WTC11 (cell line): ENCODE measurements at regions not wholly inside any gene's neighbourhood (a gene's known extent, or its start where the extent isn't known, plus 50 kb on each side); places are given as distances from the start of the nearest gene placed in this dataset.
"Not testable (repeated sequence)": the region's sequence is repeated elsewhere in the genome, so short reads cannot be mapped to it uniquely, and the experiment has no call there.

Source experiments
- ATAC-seq: fragments of 200-7000 bp; cut with Tn5 transposase; 2 replicates; pipeline ENCODE4 v1.10.0; 2021; ENCODE audit warnings: mild to moderate bottlenecking, moderate library complexity
- CTCF ChIA-PET: fragments of 300-600 bp; sonication (Branson Sonifier 250); formaldehyde crosslinking; loops from one replicate; lab custom pipeline; 2021; ENCODE audit warnings: antibody characterized with exemption; lab: Charles Lee
- POLR2A ChIA-PET: fragments of 350-600 bp; sonication (Branson Sonifier 250); formaldehyde crosslinking; loops from one replicate; lab custom pipeline; 2021; ENCODE audit warnings: antibody characterized with exemption; lab: Charles Lee
- DNase-seq: peaks from one replicate; pipeline ENCODE4 v3.0.0; 2021; ENCODE audit warnings: low spot score
- H3K27ac Mint-ChIP-seq: 2 replicates; pipeline ENCODE4 v1.8.0; 2021; ENCODE audit warnings: mixed read lengths
- H3K27me3 Mint-ChIP-seq: 2 replicates; pipeline ENCODE4 v1.8.0; 2021; ENCODE audit warnings: low read depth, mild to moderate bottlenecking, moderate library complexity, mixed read lengths
- H3K36me3 Mint-ChIP-seq: 2 replicates; pipeline ENCODE4 v1.8.0; 2021; ENCODE audit warnings: mixed read lengths
- H3K4me1 Mint-ChIP-seq: 2 replicates; pipeline ENCODE4 v1.8.0; 2022; ENCODE audit warnings: mixed read lengths
- H3K4me3 Mint-ChIP-seq: 2 replicates; pipeline ENCODE4 v1.8.0; 2021; ENCODE audit warnings: mild to moderate bottlenecking, moderate library complexity, mixed read lengths
- H3K9me3 Mint-ChIP-seq: 2 replicates; pipeline ENCODE4 v1.8.0; 2021; ENCODE audit warnings: mixed read lengths
- CBFB ChIP-seq: sonication (generic); formaldehyde crosslinking; IDR thresholded peaks from 2 replicates; pipeline ENCODE4 v1.8.1; 2022; ENCODE audit warnings: mild to moderate bottlenecking, low read depth, missing genetic modification reagents
- ETV6 ChIP-seq: sonication (generic); formaldehyde crosslinking; IDR thresholded peaks from 2 replicates; pipeline ENCODE4 v1.8.1; 2022; ENCODE audit warnings: mild to moderate bottlenecking, missing genetic modification reagents
- FOXK1 ChIP-seq: sonication (generic); formaldehyde crosslinking; IDR thresholded peaks from 2 replicates; pipeline ENCODE4 v1.8.0; 2022; ENCODE audit warnings: mild to moderate bottlenecking, moderate library complexity, missing genetic modification reagents
- GABPB1 ChIP-seq: sonication (generic); formaldehyde crosslinking; IDR thresholded peaks from 2 replicates; pipeline ENCODE4 v1.8.1; 2023; ENCODE audit warnings: mild to moderate bottlenecking, missing genetic modification reagents
- GTF2I ChIP-seq: fragments of 250-450 bp; sonication (Bioruptor Pico); conservative IDR thresholded peaks from 2 replicates; pipeline ENCODE4 v1.4.0; 2021; ENCODE audit warnings: mild to moderate bottlenecking
- HMGA2 ChIP-seq: fragments of 250-450 bp; sonication (Bioruptor Pico); IDR thresholded peaks from 2 replicates; pipeline ENCODE4 v1.4.0; 2021; ENCODE audit warnings: mild to moderate bottlenecking, moderate library complexity
- IRF2 ChIP-seq: sonication (generic); formaldehyde crosslinking; IDR thresholded peaks from 2 replicates; pipeline ENCODE4 v1.8.0; 2022; ENCODE audit warnings: low read depth, missing genetic modification reagents, borderline replicate concordance
- JAZF1 ChIP-seq: fragments of 250-450 bp; sonication (Bioruptor Pico); IDR thresholded peaks from 2 replicates; pipeline ENCODE4 v1.9.0; 2021; ENCODE audit warnings: moderate library complexity, mild to moderate bottlenecking, inconsistent platforms
- MYBL2 ChIP-seq: sonication (generic); formaldehyde crosslinking; IDR thresholded peaks from 2 replicates; pipeline ENCODE4 v1.8.1; 2023; ENCODE audit warnings: mild to moderate bottlenecking, moderate library complexity, missing genetic modification reagents
- NFATC4 ChIP-seq: fragments of 250-450 bp; sonication (Bioruptor Pico); IDR thresholded peaks from 2 replicates; pipeline ENCODE4 v1.9.0; 2021; ENCODE audit warnings: mild to moderate bottlenecking
- NFE2L1 ChIP-seq: sonication (generic); formaldehyde crosslinking; IDR thresholded peaks from 2 replicates; pipeline ENCODE4 v1.8.1; 2023; ENCODE audit warnings: missing genetic modification reagents
- NR3C1 ChIP-seq: sonication (generic); formaldehyde crosslinking; conservative IDR thresholded peaks from 2 replicates; pipeline ENCODE4 v1.8.1; 2023; ENCODE audit warnings: low read depth, mild to moderate bottlenecking, missing genetic modification reagents
- PREB ChIP-seq: sonication (generic); formaldehyde crosslinking; IDR thresholded peaks from 2 replicates; pipeline ENCODE4 v1.8.1; 2022; ENCODE audit warnings: mild to moderate bottlenecking, missing genetic modification reagents, moderate library complexity, borderline replicate concordance
- RELA ChIP-seq: sonication (generic); formaldehyde crosslinking; IDR thresholded peaks from 2 replicates; pipeline ENCODE4 v1.8.1; 2022; ENCODE audit warnings: missing genetic modification reagents, mild to moderate bottlenecking, borderline replicate concordance
- SMAD4 ChIP-seq: sonication (generic); formaldehyde crosslinking; IDR thresholded peaks from 2 replicates; pipeline ENCODE4 v1.8.0; 2022; ENCODE audit warnings: mild to moderate bottlenecking, missing genetic modification reagents
- SP1 ChIP-seq: sonication (generic); formaldehyde crosslinking; conservative IDR thresholded peaks from 2 replicates; pipeline ENCODE4 v1.8.1; 2022; ENCODE audit warnings: missing genetic modification reagents
- TP53 ChIP-seq: sonication (generic); formaldehyde crosslinking; IDR thresholded peaks from 2 replicates; pipeline ENCODE4 v1.8.1; 2023; ENCODE audit warnings: mild to moderate bottlenecking, missing genetic modification reagents
- ZNF232 ChIP-seq: sonication (generic); formaldehyde crosslinking; IDR thresholded peaks from 2 replicates; pipeline ENCODE4 v1.8.0; 2022; ENCODE audit warnings: mild to moderate bottlenecking, missing genetic modification reagents
- ZNF423 ChIP-seq: fragments of 250-450 bp; sonication (Bioruptor Pico); IDR thresholded peaks from 2 replicates; pipeline ENCODE4 v2.1.2; 2022; ENCODE audit warnings: mild to moderate bottlenecking, moderate library complexity
- TF ChIP-seq, protein P1 (sequence below): fragments of 250-450 bp; sonication (Bioruptor Pico); IDR thresholded peaks from 2 replicates; pipeline ENCODE4 v1.9.0; 2021; ENCODE audit warnings: mild to moderate bottlenecking
- TF ChIP-seq, protein P2 (sequence below): fragments of 250-450 bp; sonication (Bioruptor Pico); IDR thresholded peaks from 2 replicates; pipeline ENCODE4 v1.9.0; 2021; ENCODE audit warnings: moderate library complexity, mild to moderate bottlenecking, inconsistent platforms, borderline replicate concordance
- TF ChIP-seq, protein P3 (sequence below): sonication (generic); formaldehyde crosslinking; IDR thresholded peaks from 2 replicates; pipeline ENCODE4 v1.8.1; 2023; ENCODE audit warnings: mild to moderate bottlenecking, moderate library complexity, missing genetic modification reagents

DNA sequence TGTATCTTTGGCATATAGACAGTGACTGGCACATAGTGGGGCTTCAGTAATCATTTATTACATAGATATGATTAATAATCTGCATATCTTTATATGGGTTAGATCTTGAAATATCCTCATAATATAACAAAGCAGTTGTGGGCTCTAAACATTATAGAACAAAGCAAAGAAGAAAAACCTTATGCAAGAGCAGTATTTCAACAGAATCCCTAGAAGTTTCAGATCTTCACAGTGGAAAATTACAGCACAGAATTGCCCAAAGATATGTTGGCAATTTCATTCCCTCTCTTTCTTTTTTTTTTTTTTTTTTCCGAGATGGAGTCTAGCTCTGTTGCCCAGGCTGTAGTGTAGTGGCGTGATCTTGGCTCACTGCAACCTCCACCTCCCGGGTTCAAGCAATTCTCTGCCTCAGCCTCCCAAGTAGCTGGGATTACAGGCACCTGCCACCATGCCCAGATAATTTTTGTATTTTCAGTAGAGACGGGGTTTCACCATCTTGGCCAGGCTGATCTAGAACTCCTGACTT lies 56.9 kb upstream of the PTPN12 start:
- H3K4me3 Mint-ChIP-seq, DNase-seq, CTCF ChIA-PET, H3K27ac Mint-ChIP-seq, H3K9me3 Mint-ChIP-seq, H3K27me3 Mint-ChIP-seq, H3K36me3 Mint-ChIP-seq, ATAC-seq: not testable (repeated sequence)
- POLR2A ChIA-PET, result interaction anchor here (0.6 kb wide), 1 partner anchor 66 kb away, joined by 3 read pairs; no protein-coding TSS in a partner anchor
- H3K4me1 Mint-ChIP-seq, result peaks cover 14% of the 10 kb centered on the region
- TF ChIP-seq GABPB1, result peak; percentile 42

DNA sequence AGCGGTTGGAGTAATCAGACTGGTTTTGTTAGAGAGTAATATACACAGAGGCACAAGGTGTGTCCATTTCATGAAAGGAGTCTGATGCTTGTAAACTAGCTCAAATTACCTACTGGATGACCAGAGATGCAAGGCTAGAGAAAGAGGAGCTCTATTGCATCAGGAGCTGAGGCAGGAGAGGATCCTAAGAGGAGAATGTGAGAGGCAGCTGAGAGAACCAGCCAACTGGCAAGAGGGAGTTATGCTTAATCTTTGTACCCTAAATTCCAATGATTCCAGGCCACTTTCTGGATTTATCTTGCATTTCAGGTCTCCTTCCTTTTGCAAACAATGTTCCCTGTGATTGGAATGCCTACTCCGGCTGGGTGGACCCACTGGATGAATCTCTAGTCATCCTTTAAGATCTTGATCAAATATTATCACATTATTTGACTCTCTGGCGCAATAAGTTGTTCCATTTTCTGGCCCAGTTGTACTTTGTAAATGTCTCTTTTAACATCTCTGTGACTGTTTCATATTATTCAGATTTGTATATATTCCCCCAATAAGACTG lies 57.5 kb upstream of the PTPN12 start:
- Mint-ChIP-seq H3K27me3 (no peaks in the 10 kb centered on the region), H3K27ac (no peak overlapping the region), H3K9me3 (no peaks in the 10 kb centered on the region), H3K36me3 (no peaks in the 10 kb centered on the region), H3K4me1 (peaks cover 14% of the 10 kb centered on the region), H3K4me3 (no peak overlapping the region)
- POLR2A ChIA-PET, result no interaction called here
- no peak for TF ChIP-seq PREB (CRISPR knock-in tag)
- peak; percentile 91 for TF ChIP-seq GABPB1
- ATAC-seq (no peak), DNase-seq (no peak)
- CTCF ChIA-PET, result no interaction called here

DNA sequence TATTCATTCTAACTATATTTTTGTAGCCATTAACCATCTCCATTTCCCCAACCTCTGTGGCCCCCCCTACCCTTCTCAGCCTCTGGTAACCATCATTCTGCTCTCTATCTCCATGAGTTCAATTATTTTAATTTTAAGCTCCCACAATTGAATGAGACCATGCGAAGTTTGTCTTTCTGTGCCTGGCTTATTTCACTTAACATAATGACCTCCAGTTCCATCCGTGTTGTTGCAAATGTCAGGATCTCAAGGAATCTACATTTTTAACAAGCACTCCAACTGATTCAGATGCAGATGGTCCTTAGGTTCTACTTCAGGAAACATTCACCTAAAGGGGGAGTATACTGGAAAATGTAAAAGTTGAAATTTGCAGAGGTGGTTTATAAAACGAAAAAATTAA lies 60.2 kb upstream of the PTPN12 start:
- H3K4me3 Mint-ChIP-seq, result no peak overlapping the region
- ChIA-PET POLR2A (no interaction called here), CTCF (no interaction called here)
- no peaks in the 10 kb centered on the region for H3K27me3 Mint-ChIP-seq
- TF ChIP-seq NFATC4 (CRISPR knock-in tag), result no peak
- no peak for TF ChIP-seq MYBL2 (CRISPR knock-in tag)
- no peak for TF ChIP-seq SP1 (CRISPR knock-in tag)
- TF ChIP-seq ETV6 (CRISPR knock-in tag), result no peak
- no peak for TF ChIP-seq IRF2 (CRISPR knock-in tag)
- no peak for TF ChIP-seq HMGA2 (CRISPR knock-in tag)
- TF ChIP-seq NFE2L1, result no peak
- no peak for TF ChIP-seq TP53 (CRISPR knock-in tag)
- no peak for TF ChIP-seq GTF2I
- no peak for TF ChIP-seq FOXK1
- TF ChIP-seq, protein P1, sequence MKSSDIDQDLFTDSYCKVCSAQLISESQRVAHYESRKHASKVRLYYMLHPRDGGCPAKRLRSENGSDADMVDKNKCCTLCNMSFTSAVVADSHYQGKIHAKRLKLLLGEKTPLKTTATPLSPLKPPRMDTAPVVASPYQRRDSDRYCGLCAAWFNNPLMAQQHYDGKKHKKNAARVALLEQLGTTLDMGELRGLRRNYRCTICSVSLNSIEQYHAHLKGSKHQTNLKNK (CRISPR knock-in tag), result no peak
- TF ChIP-seq ZNF423 (CRISPR knock-in tag), result no peak
- no peak for TF ChIP-seq RELA (CRISPR knock-in tag)
- TF ChIP-seq SMAD4, result no peak
- TF ChIP-seq NR3C1 (CRISPR knock-in tag), result no peak
- TF ChIP-seq, protein P2, sequence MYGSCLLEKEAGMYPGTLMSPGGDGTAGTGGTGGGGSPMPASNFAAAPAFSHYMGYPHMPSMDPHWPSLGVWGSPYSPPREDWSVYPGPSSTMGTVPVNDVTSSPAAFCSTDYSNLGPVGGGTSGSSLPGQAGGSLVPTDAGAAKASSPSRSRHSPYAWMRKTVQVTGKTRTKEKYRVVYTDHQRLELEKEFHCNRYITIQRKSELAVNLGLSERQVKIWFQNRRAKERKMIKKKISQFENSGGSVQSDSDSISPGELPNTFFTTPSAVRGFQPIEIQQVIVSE (CRISPR knock-in tag), result no peak
- TF ChIP-seq, protein P3, sequence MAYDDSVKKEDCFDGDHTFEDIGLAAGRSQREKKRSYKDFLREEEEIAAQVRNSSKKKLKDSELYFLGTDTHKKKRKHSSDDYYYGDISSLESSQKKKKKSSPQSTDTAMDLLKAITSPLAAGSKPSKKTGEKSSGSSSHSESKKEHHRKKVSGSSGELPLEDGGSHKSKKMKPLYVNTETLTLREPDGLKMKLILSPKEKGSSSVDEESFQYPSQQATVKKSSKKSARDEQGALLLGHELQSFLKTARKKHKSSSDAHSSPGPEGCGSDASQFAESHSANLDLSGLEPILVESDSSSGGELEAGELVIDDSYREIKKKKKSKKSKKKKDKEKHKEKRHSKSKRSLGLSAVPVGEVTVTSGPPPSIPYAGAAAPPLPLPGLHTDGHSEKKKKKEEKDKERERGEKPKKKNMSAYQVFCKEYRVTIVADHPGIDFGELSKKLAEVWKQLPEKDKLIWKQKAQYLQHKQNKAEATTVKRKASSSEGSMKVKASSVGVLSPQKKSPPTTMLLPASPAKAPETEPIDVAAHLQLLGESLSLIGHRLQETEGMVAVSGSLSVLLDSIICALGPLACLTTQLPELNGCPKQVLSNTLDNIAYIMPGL (CRISPR knock-in tag), result no peak
- TF ChIP-seq CBFB (CRISPR knock-in tag), result no peak
- no peak for TF ChIP-seq ZNF232 (CRISPR knock-in tag)
- TF ChIP-seq JAZF1 (CRISPR knock-in tag), result no peak
- H3K27ac Mint-ChIP-seq, result peak overlapping the region; percentile 3; the same call in 1 of the 2 replicates
- H3K36me3 Mint-ChIP-seq, result no peaks in the 10 kb centered on the region
- DNase-seq (no peak), ATAC-seq (no peak; the same call in 1 of the 2 replicates)
- no peaks in the 10 kb centered on the region for H3K9me3 Mint-ChIP-seq
- H3K4me1 Mint-ChIP-seq, result peaks cover 19% of the 10 kb centered on the region
